GM23248 (cell line): ENCODE measurements at regions not wholly inside any gene's neighbourhood (a gene's known extent, or its start where the extent isn't known, plus 50 kb on each side); places are given as distances from the start of the nearest gene placed in this dataset.

ENCODE experiments used
- DNase-seq: peaks from one replicate; pipeline ENCODE4 v3.0.0-alpha.2; 2015
- H2AFZ ChIP-seq: fragments of 200-600 bp; sonication (generic); 2 replicates; pipeline ENCODE4 v1.6.1; 2016; ENCODE audit warnings: antibody characterized with exemption
- H3F3A ChIP-seq: fragments of 200-600 bp; sonication (generic); 2 replicates; pipeline ENCODE4 v1.6.1; 2016; ENCODE audit warnings: mild to moderate bottlenecking, antibody characterized with exemption, mixed run types; ENCODE audit not compliant: insufficient read depth
- H3K27ac ChIP-seq: fragments of 200-600 bp; sonication (generic); 2 replicates; pipeline ENCODE4 v1.5.1; 2016; ENCODE audit warnings: mild to moderate bottlenecking
- H3K27me3 ChIP-seq: fragments of 200-600 bp; sonication (generic); replicated peaks from 2 replicates; pipeline ENCODE4 v1.6.1; 2016; ENCODE audit warnings: mild to moderate bottlenecking; ENCODE audit not compliant: insufficient read depth
- H3K36me3 ChIP-seq: fragments of 200-600 bp; sonication (generic); 2 replicates; pipeline ENCODE4 v1.6.1; 2016; ENCODE audit warnings: low read depth, mild to moderate bottlenecking
- H3K4me1 ChIP-seq: fragments of 200-600 bp; sonication (generic); 2 replicates; pipeline ENCODE4 v1.6.1; 2016; ENCODE audit warnings: mild to moderate bottlenecking; ENCODE audit not compliant: insufficient read depth
- H3K4me2 ChIP-seq: fragments of 200-600 bp; sonication (generic); one replicate; pipeline ENCODE4 v1.6.1; 2016; ENCODE audit warnings: mild to moderate bottlenecking; ENCODE audit not compliant: unreplicated experiment
- H3K4me3 ChIP-seq: fragments of 200-600 bp; sonication (generic); 2 replicates; pipeline ENCODE4 v1.5.1; 2016; ENCODE audit warnings: mild to moderate bottlenecking
- H3K79me2 ChIP-seq: fragments of 200-600 bp; sonication (generic); 2 replicates; pipeline ENCODE4 v1.6.1; 2016; ENCODE audit warnings: mild to moderate bottlenecking; ENCODE audit not compliant: insufficient read depth
- H3K9ac ChIP-seq: fragments of 200-600 bp; sonication (generic); 2 replicates; pipeline ENCODE4 v1.6.1; 2016; ENCODE audit warnings: mild to moderate bottlenecking
- H3K9me2 ChIP-seq: fragments of 200-600 bp; sonication (generic); 2 replicates; pipeline ENCODE4 v1.6.1; 2016; ENCODE audit warnings: mixed run types, mild to moderate bottlenecking, moderate library complexity; ENCODE audit not compliant: insufficient read depth
- H3K9me3 ChIP-seq: fragments of 200-600 bp; sonication (generic); one replicate; pipeline ENCODE4 v1.6.1; 2017; ENCODE audit warnings: low read depth
- H4K20me1 ChIP-seq: fragments of 200-600 bp; sonication (generic); 2 replicates; pipeline ENCODE4 v1.6.0; 2016; ENCODE audit not compliant: insufficient read depth
- EZH2 ChIP-seq: fragments of 200-600 bp; sonication (generic); IDR thresholded peaks from 2 replicates; pipeline ENCODE4 v1.6.1; 2018; ENCODE audit warnings: antibody characterized with exemption, mild to moderate bottlenecking; ENCODE audit not compliant: insufficient read depth, poor library complexity, severe bottlenecking
- EZH2phosphoT487 ChIP-seq: fragments of 200-600 bp; sonication (generic); IDR thresholded peaks from 2 replicates; pipeline ENCODE4 v1.6.1; 2018; ENCODE audit warnings: antibody characterized with exemption, moderate library complexity, mild to moderate bottlenecking, low read depth; ENCODE audit not compliant: insufficient read depth
- WGBS, 2 experiments: methylation state at CpG; one replicate each; pipeline ENCODE4 v1.1.6; 2015 to 2017; ENCODE audit warnings: low lambda C conversion rate in 2 of 2, low coverage in 1 of 2; ENCODE audit errors: missing lambda C conversion rate in 2 of 2; 5-methylcytosine and 5-hydroxymethylcytosine counted together
- in situ Hi-C: fragments of 300-500 bp; cut with MboI; formaldehyde crosslinking; loops from 2 replicates; pipeline ENCODE4 v1.15.0; 2020

GRCh38 chr18:38487521-38487920 lies 921.9 kb upstream of the CELF4 start:
- Histone ChIP-seq H3K27me3 (no peaks in the 10 kb centered on the region), H3K4me3 (no peak overlapping the region), H3K9me2 (no peaks in the 10 kb centered on the region), H3K9ac (no peak overlapping the region), H3K4me1 (no peaks in the 10 kb centered on the region), H3K79me2 (no peaks in the 10 kb centered on the region), H3K4me2 (no peak overlapping the region), H4K20me1 (no peaks in the 10 kb centered on the region), H3K36me3 (no peaks in the 10 kb centered on the region), H3F3A (no peaks in the 10 kb centered on the region), H3K27ac (no peak overlapping the region), H2AFZ (no peak overlapping the region), H3K9me3 (no peaks in the 10 kb centered on the region)
- WGBS, 2 experiments, result 4 to 5% methylated on average over 2 of the region's 2 CpGs
- DNase-seq, result no peak
- TF ChIP-seq EZH2, result no peak
- TF ChIP-seq EZH2phosphoT487, result no peak
- in situ Hi-C loops, result no loop called here

- H3K27ac ChIP-seq, result no peak overlapping the region
- WGBS, 2 experiments, result 9 to 10% methylated on average over 5 of the region's 5 CpGs
Measured at GRCh38 chr18:38483326-38483725, 917.7 kb upstream of the CELF4 start.

GRCh38 chr18:38481576-38481975 lies 916.0 kb upstream of the CELF4 start:
- Histone ChIP-seq H3F3A (no peaks in the 10 kb centered on the region), H3K9ac (no peak overlapping the region), H3K27me3 (no peaks in the 10 kb centered on the region), H3K4me2 (no peak overlapping the region), H4K20me1 (no peaks in the 10 kb centered on the region), H3K27ac (no peak overlapping the region), H3K4me3 (no peak overlapping the region), H3K4me1 (no peaks in the 10 kb centered on the region), H3K36me3 (no peaks in the 10 kb centered on the region), H2AFZ (no peak overlapping the region), H3K9me3 (no peaks in the 10 kb centered on the region), H3K9me2 (no peaks in the 10 kb centered on the region), H3K79me2 (no peaks in the 10 kb centered on the region)
- DNase-seq, result no peak
- in situ Hi-C loops, result no loop called here
- TF ChIP-seq EZH2phosphoT487, result no peak
- no peak for TF ChIP-seq EZH2
- 23 to 30% methylated on average over 5 of the region's 5 CpGs for WGBS, 2 experiments

More at GRCh38 chr18:38483326-38483725, 917.7 kb upstream of the CELF4 start:
- Histone ChIP-seq H4K20me1 (no peaks in the 10 kb centered on the region), H3K9ac (no peak overlapping the region), H3K79me2 (no peaks in the 10 kb centered on the region), H3K4me3 (no peak overlapping the region), H3K9me2 (no peaks in the 10 kb centered on the region), H2AFZ (no peak overlapping the region), H3K36me3 (no peaks in the 10 kb centered on the region), H3K4me2 (no peak overlapping the region), H3K27me3 (no peaks in the 10 kb centered on the region), H3F3A (no peaks in the 10 kb centered on the region), H3K4me1 (no peaks in the 10 kb centered on the region), H3K9me3 (no peaks in the 10 kb centered on the region)
- TF ChIP-seq EZH2 (no peak), EZH2phosphoT487 (no peak)
- in situ Hi-C loops, result no loop called here
- DNase-seq, result no peak

GRCh38 chr18:38475686-38476085 lies 910.1 kb upstream of the CELF4 start:
- no peaks in the 10 kb centered on the region for H3K9me2 ChIP-seq
- H3K9ac ChIP-seq, result no peak overlapping the region
- in situ Hi-C loops, result no loop called here
- TF ChIP-seq EZH2phosphoT487 (no peak), EZH2 (no peak)
- no peaks in the 10 kb centered on the region for H3K36me3 ChIP-seq
- WGBS, 2 experiments, result 7 to 9% methylated on average over 2 of the region's 2 CpGs
- no peak overlapping the region for H3K4me3 ChIP-seq
- no peak overlapping the region for H3K4me2 ChIP-seq
- H3K27ac ChIP-seq, result no peak overlapping the region
- no peak overlapping the region for H2AFZ ChIP-seq
- no peaks in the 10 kb centered on the region for H3K27me3 ChIP-seq
- H3F3A ChIP-seq, result no peaks in the 10 kb centered on the region
- H4K20me1 ChIP-seq, result no peaks in the 10 kb centered on the region
- no peak for DNase-seq
- no peaks in the 10 kb centered on the region for H3K79me2 ChIP-seq
- H3K4me1 ChIP-seq, result no peaks in the 10 kb centered on the region
- H3K9me3 ChIP-seq, result no peaks in the 10 kb centered on the region

- no peak overlapping the region for H3K27ac ChIP-seq
- no peaks in the 10 kb centered on the region for H3K27me3 ChIP-seq
- DNase-seq, result no peak
- no peak for TF ChIP-seq EZH2phosphoT487
- no peak for TF ChIP-seq EZH2
- WGBS, 2 experiments, result 11 to 12% methylated on average over 2 of the region's 2 CpGs
- H3K4me3 ChIP-seq, result no peak overlapping the region
- H3K4me2 ChIP-seq, result no peak overlapping the region
- in situ Hi-C loops, result no loop called here
- H3F3A ChIP-seq, result no peaks in the 10 kb centered on the region
- no peak overlapping the region for H3K9ac ChIP-seq
- H2AFZ ChIP-seq, result no peak overlapping the region
- H3K79me2 ChIP-seq, result no peaks in the 10 kb centered on the region
- no peaks in the 10 kb centered on the region for H3K36me3 ChIP-seq
- H3K9me3 ChIP-seq, result no peaks in the 10 kb centered on the region
- H3K4me1 ChIP-seq, result no peaks in the 10 kb centered on the region
- H3K9me2 ChIP-seq, result no peaks in the 10 kb centered on the region
- H4K20me1 ChIP-seq, result no peaks in the 10 kb centered on the region
Measured at GRCh38 chr18:38473535-38473934, 907.9 kb upstream of the CELF4 start.
